H1 (cell line): ENCODE measurements at regions not wholly inside any gene's neighbourhood (a gene's known extent, or its start where the extent isn't known, plus 50 kb on each side); places are given as distances from the start of the nearest gene placed in this dataset.

ENCODE experiments used
- ATF2 ChIP-seq: IDR thresholded peaks from 2 replicates; pipeline ENCODE4 v1.6.1; 2012; ENCODE audit warnings: low read length, inconsistent platforms
- CHD7 ChIP-seq: fragments of 300-600 bp; sonication (generic); IDR thresholded peaks from 2 replicates; pipeline ENCODE4 v1.7.1; 2012; ENCODE audit warnings: low read length, moderate library complexity, mild to moderate bottlenecking, inconsistent platforms; ENCODE audit not compliant: insufficient replicate concordance
- CTBP2 ChIP-seq: IDR thresholded peaks from 2 replicates; pipeline ENCODE4 v1.7.0; 2011; ENCODE audit warnings: borderline replicate concordance, mild to moderate bottlenecking, moderate library complexity, mixed read lengths, low read length; ENCODE audit not compliant: insufficient read depth, insufficient read length
- EGR1 ChIP-seq: IDR thresholded peaks from 2 replicates; pipeline ENCODE4 v1.6.1; 2011; ENCODE audit warnings: low read depth, low read length, borderline replicate concordance
- GABPA ChIP-seq: IDR thresholded peaks from 2 replicates; pipeline ENCODE4 v1.6.1; 2011; ENCODE audit warnings: mild to moderate bottlenecking, low read length, moderate library complexity, borderline replicate concordance; ENCODE audit not compliant: insufficient read depth
- KDM1A ChIP-seq: fragments of 200-600, 300-600 bp; sonication (generic); IDR thresholded peaks from 2 replicates; pipeline ENCODE4 v1.7.1; 2016; ENCODE audit warnings: mild to moderate bottlenecking, low read length, borderline replicate concordance
- KDM5A ChIP-seq: fragments of 200-600 bp; IDR thresholded peaks from 2 replicates; pipeline ENCODE4 v1.7.1; 2012; ENCODE audit warnings: mild to moderate bottlenecking, low read length, inconsistent platforms, mixed read lengths
- SAP30 ChIP-seq: fragments of 300-600 bp; sonication (generic); IDR thresholded peaks from 2 replicates; pipeline ENCODE4 v1.7.1; 2012; ENCODE audit warnings: low read length, moderate library complexity, mild to moderate bottlenecking, inconsistent platforms; ENCODE audit not compliant: insufficient read depth, insufficient replicate concordance
- SP4 ChIP-seq: IDR thresholded peaks from 2 replicates; pipeline ENCODE4 v1.6.1; 2012; ENCODE audit warnings: low read length, inconsistent platforms
- YY1 ChIP-seq: IDR thresholded peaks from 2 replicates; pipeline ENCODE4 v1.6.1; 2011; ENCODE audit warnings: low read depth, mild to moderate bottlenecking, low read length

GRCh38 chr2:147538821-147539220 lies 306.0 kb upstream of the ACVR2A start (continued):
- TF ChIP-seq CHD7, result no peak
- no peak for TF ChIP-seq KDM1A
- TF ChIP-seq GABPA, result no peak
- TF ChIP-seq EGR1, result no peak
- TF ChIP-seq CTBP2, result no peak
- TF ChIP-seq KDM5A, result no peak
- TF ChIP-seq SP4, result no peak
- no peak for TF ChIP-seq YY1
- no peak for TF ChIP-seq ATF2
- TF ChIP-seq SAP30, result no peak
